Middle frontal gyrus (tissue), 1 donor: ENCODE measurements at regions not wholly inside any gene's neighbourhood (a gene's known extent, or its start where the extent isn't known, plus 50 kb on each side); places are given as distances from the start of the nearest gene placed in this dataset.
"Not testable (repeated sequence)": the region's sequence is repeated elsewhere in the genome, so short reads cannot be mapped to it uniquely, and the experiment has no call there.

Experiments
- DNase-seq: peaks from one replicate; pipeline ENCODE4 v3.0.0-alpha.2; 2015; ENCODE audit warnings: low spot score; ENCODE audit errors: extremely low spot score

DNA sequence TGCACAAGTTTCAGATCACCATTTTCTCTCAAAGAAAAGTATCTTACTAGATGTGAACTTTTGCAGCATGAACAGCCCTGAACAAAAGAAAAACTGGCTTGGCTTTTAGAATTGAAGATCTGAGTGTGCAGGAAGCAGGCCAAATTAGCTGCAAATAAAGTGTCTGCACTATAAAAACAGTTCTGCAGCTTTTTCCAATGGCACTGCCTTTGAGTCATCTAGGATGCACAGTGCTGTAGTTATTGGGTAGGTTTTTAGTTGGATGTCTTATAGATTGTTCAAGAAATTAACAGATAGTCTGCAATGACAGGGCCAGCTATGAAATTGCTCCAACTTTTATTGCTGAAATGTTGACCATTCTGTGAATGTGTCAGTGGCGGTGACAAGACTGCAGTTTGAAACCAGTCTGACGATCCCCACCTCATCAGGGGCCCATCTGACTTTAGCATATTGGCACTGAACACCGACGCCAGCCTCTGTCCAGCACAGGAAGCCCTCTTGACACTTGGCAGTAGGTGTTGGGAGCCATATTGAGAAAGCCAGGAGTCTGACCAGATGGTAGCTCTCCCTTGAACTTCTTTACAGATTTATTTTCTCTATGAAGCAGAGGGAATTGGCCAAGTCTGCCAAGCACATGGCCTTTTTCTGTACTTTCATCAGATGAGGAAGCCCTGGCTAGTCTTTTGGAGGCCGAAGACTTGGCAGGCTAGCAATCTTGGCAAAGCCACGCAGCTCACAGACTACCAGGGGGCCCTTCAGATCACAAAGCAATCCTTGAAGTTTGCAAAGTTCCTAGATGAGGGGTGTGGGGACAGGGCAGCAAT lies 490.6 kb downstream of the NEBL start:
- DNase-seq = no peak

GRCh38 chr10:20405761-20406160 lies 491.4 kb downstream of the NEBL start:
- DNase-seq = no peak

DNA sequence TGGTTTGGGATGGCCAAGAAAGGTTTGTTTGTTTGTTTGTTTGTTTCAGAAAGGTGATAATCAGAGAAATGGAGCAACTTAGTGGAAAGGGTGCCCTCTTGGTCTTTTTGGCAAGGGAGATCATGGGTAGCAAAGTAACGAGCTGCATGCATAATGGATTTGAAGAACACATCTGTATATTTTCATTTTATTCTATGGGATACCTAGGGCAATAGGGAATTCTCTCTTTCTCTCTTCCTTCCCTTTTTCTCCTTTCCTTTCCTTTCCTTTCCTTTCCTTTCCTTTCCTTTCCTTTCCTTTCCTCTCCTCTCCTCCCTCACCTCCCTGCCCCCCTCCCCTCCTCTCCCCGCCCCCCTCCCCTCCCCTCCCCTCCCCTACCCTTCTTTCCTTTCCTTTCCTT lies 492.1 kb downstream of the NEBL start:
- no peak for DNase-seq

DNA sequence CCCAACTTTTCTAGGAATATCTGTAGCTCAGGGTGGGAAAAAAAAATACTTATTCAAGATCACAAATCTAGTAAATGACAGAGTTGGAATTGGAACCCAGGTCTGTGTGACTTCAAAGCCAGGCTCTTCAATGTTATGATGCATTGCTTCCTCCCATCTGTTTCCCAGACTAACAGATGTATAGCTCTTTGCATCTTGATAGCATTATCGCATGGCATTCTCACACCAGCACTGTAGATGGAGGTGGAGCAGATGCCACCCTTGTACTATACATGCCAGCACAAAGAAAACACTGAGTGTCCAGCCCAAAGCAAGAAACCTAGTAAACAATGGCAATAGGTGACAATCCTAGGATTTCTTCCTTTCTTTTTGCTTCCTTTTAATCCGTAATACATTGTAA lies 497.3 kb downstream of the NEBL start:
- DNase-seq = no peak

DNA sequence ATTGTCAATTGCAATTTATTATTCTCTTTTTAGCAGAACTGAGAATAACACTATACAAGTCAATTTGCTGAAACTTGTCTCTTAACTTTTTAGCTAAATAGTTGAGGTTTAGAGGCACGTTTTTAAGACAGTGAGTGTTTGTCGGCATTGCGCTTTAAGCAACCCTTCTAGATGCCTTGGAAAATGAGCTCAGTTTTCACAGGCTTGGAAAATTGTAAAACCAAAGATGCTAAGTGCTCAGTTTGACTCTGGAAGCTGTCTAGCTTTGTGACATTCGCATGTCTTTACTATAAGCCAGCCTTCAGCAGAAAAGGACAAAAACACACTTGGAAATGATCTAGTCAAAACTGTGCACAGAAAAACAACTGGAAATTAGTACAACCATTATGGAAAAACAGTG lies 500.4 kb downstream of the NEBL start:
- no peak for DNase-seq

- DNase-seq = no peak
Measured at GRCh38 chr10:20396205-20396604, 500.9 kb downstream of the NEBL start.

GRCh38 chr10:20391629-20392028 lies 505.5 kb downstream of the NEBL start:
- DNase-seq = no peak

GRCh38 chr10:20381761-20382160 lies 515.4 kb downstream of the NEBL start:
- DNase-seq = no peak

- DNase-seq = no peak
Measured at GRCh38 chr10:20380401-20380800, 516.7 kb downstream of the NEBL start.

GRCh38 chr10:20372748-20373147 lies 524.4 kb downstream of the NEBL start:
- DNase-seq = no peak

- not testable (repeated sequence) for DNase-seq
Measured at GRCh38 chr10:20370977-20371533, 526.1 kb downstream of the NEBL start.

DNA sequence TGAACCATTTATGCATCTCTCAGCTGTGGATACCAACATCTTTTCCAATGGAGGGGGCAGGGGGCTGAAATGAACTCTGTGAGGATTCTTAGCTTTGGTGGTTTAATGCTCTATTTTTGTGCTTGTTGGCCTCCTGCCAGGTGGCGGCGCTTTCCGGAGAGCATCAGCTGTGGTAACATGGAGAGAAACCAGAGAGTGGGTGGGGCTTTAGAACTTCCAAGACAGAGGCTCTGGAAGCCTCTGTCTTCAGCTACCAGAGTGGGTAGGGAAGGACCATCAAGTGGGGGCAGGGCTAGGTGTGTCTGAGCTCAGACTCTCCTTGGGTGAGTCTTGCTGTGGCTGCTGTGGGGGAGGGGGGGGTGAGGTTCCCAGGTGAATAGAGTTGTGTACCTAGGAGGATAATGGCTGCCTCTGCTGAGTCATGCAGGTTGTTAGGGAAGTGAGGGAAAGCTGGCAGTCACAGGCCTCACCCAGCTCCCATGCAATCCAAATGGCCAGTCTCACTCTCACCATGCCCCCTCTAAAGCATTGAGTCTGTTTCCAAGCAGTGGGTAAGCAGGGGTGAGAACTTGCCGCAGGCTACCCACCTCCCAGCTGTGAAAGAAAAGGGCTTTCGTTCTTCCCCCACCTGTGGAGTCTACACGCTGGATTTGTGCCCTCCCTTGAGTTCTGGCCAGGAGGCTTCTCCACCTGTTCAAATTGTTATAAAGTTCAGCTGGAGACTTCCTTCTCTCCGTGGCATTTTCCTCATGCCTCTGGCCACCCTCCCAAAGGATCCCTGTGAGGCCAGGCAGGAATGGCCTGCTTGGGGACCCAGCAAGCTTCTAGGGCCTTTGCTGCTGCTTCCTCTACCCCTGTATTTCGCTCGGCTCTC lies 527.0 kb downstream of the NEBL start:
- DNase-seq = no peak

DNA sequence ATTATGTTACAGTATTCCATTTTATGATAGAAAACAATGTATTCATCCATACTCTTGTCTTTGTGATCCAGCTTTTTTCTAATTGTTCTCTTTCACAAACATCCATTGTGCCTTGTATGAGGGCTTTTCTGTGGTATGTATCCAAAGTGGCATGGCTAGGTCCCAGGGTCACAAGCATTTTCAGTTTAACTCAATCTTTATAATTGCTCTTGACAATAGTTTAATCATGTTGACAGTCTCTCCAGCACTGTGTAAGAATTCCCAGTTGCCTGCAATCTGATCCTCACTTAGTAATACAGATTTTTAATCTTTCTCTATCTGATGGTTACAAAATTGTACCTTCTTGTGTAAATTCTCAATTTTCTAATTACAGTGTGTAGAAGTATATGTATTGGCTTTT lies 533.4 kb downstream of the NEBL start:
- no peak for DNase-seq

- DNase-seq = no peak
Measured at GRCh38 chr10:20355915-20356314, 539.7 kb downstream of the PLXDC2 start.

- DNase-seq = no peak
Measured at GRCh38 chr10:20355011-20355410, 538.8 kb downstream of the PLXDC2 start.

- DNase-seq = no peak
Measured at GRCh38 chr10:20354166-20354565, 537.9 kb downstream of the PLXDC2 start.

- DNase-seq = no peak
Measured at GRCh38 chr10:20350509-20350908, 534.3 kb downstream of the PLXDC2 start.

- DNase-seq = no peak
Measured at GRCh38 chr10:20343036-20343435, 526.8 kb downstream of the PLXDC2 start.
